HCT116 (cell line): ENCODE measurements at regions not wholly inside any gene's neighbourhood (a gene's known extent, or its start where the extent isn't known, plus 50 kb on each side); places are given as distances from the start of the nearest gene placed in this dataset.

ENCODE experiments used
- ATAC-seq: fragments of 200-7000 bp; cut with Tn5 transposase; 2 replicates; pipeline ENCODE4 v1.9.1; 2020; ENCODE audit warnings: mild to moderate bottlenecking, moderate library complexity
- BruUV-seq: library from RNA; stranded (reverse); fragments of 400-500 nt; replicated peaks from 2 replicates; lab custom pipeline; 2021; lab: Mats Ljungman, UMichigan
- CTCF ChIA-PET: fragments of 300-600 bp; sonication (Branson Sonifier 250); formaldehyde crosslinking; loops from one replicate; lab custom pipeline; 2021; ENCODE audit warnings: antibody characterized with exemption; lab: Charles Lee
- POLR2A ChIA-PET: fragments of 300-600, 350-600 bp; sonication (Branson Sonifier 250); formaldehyde crosslinking; loops from one replicate; lab custom pipeline; 2021; ENCODE audit warnings: antibody characterized with exemption; lab: Charles Lee
- RAD21 ChIA-PET, 2 experiments: fragments of 300-600 bp; sonication (Branson Sonifier 250); formaldehyde crosslinking; loops; one replicate each; lab custom pipeline; 2023; ENCODE audit warnings: low total read pairs in 2 of 2; ENCODE audit not compliant: uncharacterized antibody in 2 of 2, unreplicated experiment in 2 of 2, low non-redundant PET in 1 of 2; lab: Charles Lee
- DNase-seq: peaks from one replicate; pipeline ENCODE4 v3.0.0-alpha.2; 2010; ENCODE audit warnings: low read depth, low spot score
- H2AFZ ChIP-seq: fragments of 200-600 bp; shearing (Covaris generic), sonication (generic); 2 replicates; pipeline ENCODE4 v1.6.1; 2017; ENCODE audit warnings: low read depth, mixed run types, mixed read lengths, antibody characterized with exemption, low read length; ENCODE audit not compliant: poor library complexity, severe bottlenecking
- H3K27ac ChIP-seq: 2 replicates; pipeline ENCODE4 v1.5.1; 2012; ENCODE audit warnings: low read depth, low read length
- H3K27me3 ChIP-seq: fragments of 200-600 bp; sonication (generic); 2 replicates; pipeline ENCODE4 v1.6.1; 2016; ENCODE audit warnings: mixed run types, low read length, mixed read lengths; ENCODE audit not compliant: insufficient read depth
- H3K36me3 ChIP-seq, 2 experiments: fragments of 200-500 bp in 1 of 2; fragments of 200-600 bp in 1 of 2; sonication (Bioruptor generic) in 1 of 2; sonication (generic) in 1 of 2; 2 replicates each; pipeline versions ENCODE4 v1.5.1 to v1.6.1; 2014 to 2016; ENCODE audit warnings: low read length in 2 of 2, inconsistent platforms in 1 of 2, mixed read lengths in 1 of 2, mixed run types in 1 of 2; ENCODE audit not compliant: insufficient read depth in 2 of 2, control insufficient read depth in 1 of 2
- H3K4me1 ChIP-seq, 2 experiments: fragments of 200-600 bp in 1 of 2; sonication (generic) in 1 of 2; 2 replicates each; pipeline versions ENCODE4 v1.5.1 to v1.6.1; 2012 to 2017; ENCODE audit warnings: low read length in 2 of 2, inconsistent platforms in 1 of 2, mild to moderate bottlenecking in 1 of 2, mixed read lengths in 1 of 2, mixed run types in 1 of 2, moderate library complexity in 1 of 2; ENCODE audit not compliant: insufficient read depth in 2 of 2, control insufficient read depth in 1 of 2
- H3K4me2 ChIP-seq: fragments of 200-600 bp; sonication (generic); 2 replicates; pipeline ENCODE4 v1.6.1; 2017; ENCODE audit warnings: mixed run types, low read length, mixed read lengths
- H3K4me3 ChIP-seq, 2 experiments: fragments of 200-600 bp in 1 of 2; sonication (generic) in 1 of 2; replicated peaks in 1 of 2; 2 replicates each; pipeline ENCODE4 v1.5.1; 2011 to 2016; ENCODE audit warnings: low read length in 2 of 2, control low read depth in 1 of 2, low read depth in 1 of 2, mild to moderate bottlenecking in 1 of 2, mixed read lengths in 1 of 2, mixed run types in 1 of 2
- H3K79me2 ChIP-seq: fragments of 200-600 bp; sonication (generic); 2 replicates; pipeline ENCODE4 v1.6.1; 2017; ENCODE audit warnings: mild to moderate bottlenecking, mixed run types, low read length, moderate library complexity, mixed read lengths; ENCODE audit not compliant: insufficient read depth
- H3K9ac ChIP-seq: fragments of 200-600 bp; sonication (generic); 2 replicates; pipeline ENCODE4 v1.6.1; 2016; ENCODE audit warnings: low read length, mixed read lengths
- H3K9me2 ChIP-seq: fragments of 200-600 bp; sonication (generic), shearing (Covaris generic); 2 replicates; pipeline ENCODE4 v1.6.1; 2017; ENCODE audit warnings: mixed run types, mild to moderate bottlenecking, moderate library complexity; ENCODE audit not compliant: insufficient read depth
- H3K9me3 ChIP-seq, 2 experiments: fragments of 200-500 bp in 1 of 2; fragments of 200-600 bp in 1 of 2; sonication (Bioruptor generic) in 1 of 2; sonication (generic) in 1 of 2; 2 replicates each; pipeline ENCODE4 v1.6.1; 2014 to 2017; ENCODE audit warnings: low read length in 2 of 2, mixed read lengths in 2 of 2, inconsistent platforms in 1 of 2, low read depth in 1 of 2, mild to moderate bottlenecking in 1 of 2, mixed run types in 1 of 2, moderate library complexity in 1 of 2; ENCODE audit not compliant: control insufficient read depth in 1 of 2, insufficient read depth in 1 of 2
- H4K20me1 ChIP-seq: fragments of 200-600 bp; sonication (generic), shearing (Covaris generic); 2 replicates; pipeline ENCODE4 v1.6.1; 2017; ENCODE audit warnings: mixed run types, mild to moderate bottlenecking, moderate library complexity; ENCODE audit not compliant: insufficient read depth
- CEBPB ChIP-seq: IDR thresholded peaks from 2 replicates; pipeline ENCODE4 v1.6.1; 2012; ENCODE audit warnings: low read depth
- CTCF ChIP-seq, 3 experiments: fragments of 200-600 bp in 1 of 3; sonication (generic) in 1 of 3; IDR thresholded peaks in 2 of 3; conservative IDR thresholded peaks in 1 of 3; 2 replicates each; pipeline ENCODE4 v1.5.1; 2012 to 2017; ENCODE audit warnings: low read depth in 2 of 3, low read length in 2 of 3, antibody characterized with exemption in 1 of 3, borderline replicate concordance in 1 of 3, control low read depth in 1 of 3, mild to moderate bottlenecking in 1 of 3, mixed read lengths in 1 of 3, mixed run types in 1 of 3, moderate library complexity in 1 of 3; ENCODE audit not compliant: insufficient read depth in 1 of 3
- EGR1 ChIP-seq: IDR thresholded peaks from 2 replicates; pipeline ENCODE4 v1.6.1; 2012; ENCODE audit warnings: low read depth
- ELF1 ChIP-seq: IDR thresholded peaks from 2 replicates; pipeline ENCODE4 v1.6.1; 2012; ENCODE audit warnings: low read depth, borderline replicate concordance
- EZH2phosphoT487 ChIP-seq: fragments of 200-600 bp; IDR thresholded peaks from 2 replicates; pipeline ENCODE4 v1.6.1; 2018; ENCODE audit warnings: antibody characterized with exemption, borderline replicate concordance
- MAX ChIP-seq: IDR thresholded peaks from 2 replicates; pipeline ENCODE4 v1.6.1; 2012
- POLR2AphosphoS5 ChIP-seq: IDR thresholded peaks from 2 replicates; pipeline ENCODE4 v1.6.1; 2011; ENCODE audit warnings: mild to moderate bottlenecking, low read depth, low read length, moderate library complexity
- RAD21 ChIP-seq: IDR thresholded peaks from 2 replicates; pipeline ENCODE4 v1.6.1; 2012; ENCODE audit warnings: low read depth, mild to moderate bottlenecking
- REST ChIP-seq: IDR thresholded peaks from 2 replicates; pipeline ENCODE4 v1.6.1; 2012; ENCODE audit warnings: low read depth
- SIN3A ChIP-seq: IDR thresholded peaks from 2 replicates; pipeline ENCODE4 v1.6.1; 2012; ENCODE audit warnings: low read depth
- SP1 ChIP-seq: IDR thresholded peaks from 2 replicates; pipeline ENCODE4 v1.6.1; 2012; ENCODE audit warnings: low read depth
- ZFX ChIP-seq: fragments of 450-650 bp; IDR thresholded peaks from 2 replicates; pipeline ENCODE4 v1.6.1; 2017
- ZNF274 ChIP-seq: fragments of 200-500 bp; sonication (Bioruptor generic); IDR thresholded peaks from 2 replicates; pipeline ENCODE4 v1.6.1; 2014; ENCODE audit warnings: mild to moderate bottlenecking, low read depth, low read length, inconsistent platforms
- intact Hi-C: fragments of 100-400 bp; cut with micrococcal nuclease; formaldehyde crosslinking; loops from 2 replicates; pipeline ENCODE4 v1.10.0; 2022
- TF ChIP-seq, protein P1 (sequence below): IDR thresholded peaks from 2 replicates; pipeline ENCODE4 v1.6.1; 2012

- intact Hi-C loops: no loop called here
- H3K27me3 ChIP-seq: no peaks in the 10 kb centered on the region
- no peaks in the 10 kb centered on the region for H3K9me3 ChIP-seq
- no peak overlapping the region for H2AFZ ChIP-seq
- H3K9me2 ChIP-seq: no peaks in the 10 kb centered on the region
- ChIA-PET RAD21 (interaction anchor here in 1 of 2 experiments (1.2 kb wide), 1 partner anchor 41 kb away, joined by 3 read pairs; no protein-coding TSS in a partner anchor), POLR2A (interaction anchor here (0.6 to 1.4 kb wide), 4 partner anchors 11 to 233 kb away, joined by 3 to 4 read pairs (median 3); no protein-coding TSS in a partner anchor), CTCF (no interaction called here)
- no peak for DNase-seq
- H3K79me2 ChIP-seq: 0 out of 2 replicates have a peak, but pooled peaks cover 3% of the 10 kb centered on the region
- no peaks in the 10 kb centered on the region for H4K20me1 ChIP-seq
- BruUV-seq: no TSS peak
- peak overlapping the region; percentile 90 for H3K27ac ChIP-seq
- TF ChIP-seq REST (no peak), CEBPB (peak; percentile 27; the same call in 1 of the 2 replicates), SP1 (peak; percentile 34; the same call in 1 of the 2 replicates)
- H3K36me3 ChIP-seq: peaks cover 0 to 4% of the 10 kb centered on the region in 2 experiments; a peak in 1 of 4 replicates
- H3K4me1 ChIP-seq: peaks cover 63 to 64% of the 10 kb centered on the region in 2 experiments
- H3K4me3 ChIP-seq: no peak overlapping the region
- ATAC-seq: peak; percentile 46
- H3K9ac ChIP-seq: peak overlapping the region; percentile 56
- peak overlapping the region; percentile 35 for H3K4me2 ChIP-seq
Observed at GRCh38 chr12:75744607-75745256, 233.3 kb upstream of the KRR1 start.

GRCh38 chr12:75742961-75743360, 231.6 kb upstream of the KRR1 start:
- H3K4me2 ChIP-seq: no peak overlapping the region
- no TSS peak for BruUV-seq
- peaks cover 0 to 4% of the 10 kb centered on the region in 2 experiments; a peak in 1 of 4 replicates for H3K36me3 ChIP-seq
- CTCF ChIA-PET: no interaction called here
- H3K9ac ChIP-seq: no peak overlapping the region
- H3K27me3 ChIP-seq: no peaks in the 10 kb centered on the region
- no peaks in the 10 kb centered on the region for H3K9me3 ChIP-seq
- ATAC-seq: no peak
- no peaks in the 10 kb centered on the region for H4K20me1 ChIP-seq
- intact Hi-C loops: no loop called here
- peaks cover 76 to 78% of the 10 kb centered on the region in 2 experiments for H3K4me1 ChIP-seq
- H3K9me2 ChIP-seq: no peaks in the 10 kb centered on the region
- H3K27ac ChIP-seq: peak overlapping the region; percentile 90; the same call in 1 of the 2 replicates
- H3K4me3 ChIP-seq: no peak overlapping the region
- H2AFZ ChIP-seq: no peak overlapping the region
- DNase-seq: no peak
- POLR2A ChIA-PET: no interaction called here
- RAD21 ChIA-PET: no interaction called here
- 0 out of 2 replicates have a peak, but pooled peaks cover 3% of the 10 kb centered on the region for H3K79me2 ChIP-seq
- TF ChIP-seq EZH2phosphoT487 (no peak), MAX (no peak), CEBPB (no peak), ZNF274 (no peak), EGR1 (no peak), SIN3A (no peak), CTCF (IDR thresholded peaks at IDR 0.05 in 2 of 3, conservative IDR thresholded peaks at IDR 0.05 in 1 of 3; ENCODE audit: borderline replicate concordance in 1 of 3, insufficient read depth in 1 of 3, low read depth in 2 of 3, low read length in 2 of 3) (no peak), POLR2AphosphoS5 (no peak), ZFX (no peak), ELF1 (no peak), RAD21 (no peak)
- TF ChIP-seq, protein P1, sequence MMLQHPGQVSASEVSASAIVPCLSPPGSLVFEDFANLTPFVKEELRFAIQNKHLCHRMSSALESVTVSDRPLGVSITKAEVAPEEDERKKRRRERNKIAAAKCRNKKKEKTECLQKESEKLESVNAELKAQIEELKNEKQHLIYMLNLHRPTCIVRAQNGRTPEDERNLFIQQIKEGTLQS: no peak
